ENCODE measurements at regions not wholly inside any gene's neighbourhood (a gene's known extent, or its start where the extent isn't known, plus 50 kb on each side); places are given as distances from the start of the nearest gene placed in this dataset.

DNA sequence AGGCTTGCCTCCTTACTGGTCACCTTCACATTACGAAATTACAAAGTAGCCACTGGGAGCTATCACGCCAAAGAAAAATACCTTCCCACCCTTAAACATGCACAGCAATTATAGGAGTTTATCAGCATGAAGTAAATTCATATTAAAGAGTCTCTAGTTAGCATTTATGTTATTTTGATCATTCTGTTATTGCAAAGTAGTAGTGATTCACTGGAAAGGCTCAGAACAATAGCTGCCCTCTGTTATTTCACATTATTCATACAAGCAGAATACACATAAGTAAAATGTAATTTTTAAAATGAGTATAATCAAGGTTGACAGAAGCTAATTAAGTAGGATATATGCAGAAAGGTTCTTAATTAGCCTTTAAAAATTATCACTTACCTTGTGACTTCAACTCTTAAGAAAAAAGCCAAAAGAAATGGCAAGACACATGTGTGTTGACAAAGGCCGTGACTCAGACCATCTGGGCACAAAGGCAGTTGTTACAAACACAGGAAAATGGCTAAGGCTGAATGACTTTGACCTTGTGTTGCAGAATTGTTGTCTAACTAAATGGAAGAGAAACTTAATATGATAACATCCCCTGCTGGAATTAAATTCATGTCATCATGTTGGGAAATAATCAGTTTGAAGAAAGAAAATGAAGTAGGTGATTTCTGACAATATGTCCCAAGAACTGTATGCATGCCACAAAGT lies 108.3 kb downstream of the ARL6IP6 start:
- no peak for TF ChIP-seq CTCF (conservative IDR thresholded peaks at IDR 0.05 in 1 of 2, IDR thresholded peaks at IDR 0.05 in 1 of 2; ENCODE audit: extremely low read depth in 1 of 2, insufficient read depth in 1 of 2, low read depth in 1 of 2, low read length in 2 of 2)
- TF ChIP-seq EZH2 (IDR thresholded peaks at IDR 0.05; ENCODE audit: borderline replicate concordance, low read length): no peak

All from mammary epithelial cell (primary cell).